ENCODE measurements at regions not wholly inside any gene's neighbourhood (a gene's known extent, or its start where the extent isn't known, plus 50 kb on each side); places are given as distances from the start of the nearest gene placed in this dataset.

DNA sequence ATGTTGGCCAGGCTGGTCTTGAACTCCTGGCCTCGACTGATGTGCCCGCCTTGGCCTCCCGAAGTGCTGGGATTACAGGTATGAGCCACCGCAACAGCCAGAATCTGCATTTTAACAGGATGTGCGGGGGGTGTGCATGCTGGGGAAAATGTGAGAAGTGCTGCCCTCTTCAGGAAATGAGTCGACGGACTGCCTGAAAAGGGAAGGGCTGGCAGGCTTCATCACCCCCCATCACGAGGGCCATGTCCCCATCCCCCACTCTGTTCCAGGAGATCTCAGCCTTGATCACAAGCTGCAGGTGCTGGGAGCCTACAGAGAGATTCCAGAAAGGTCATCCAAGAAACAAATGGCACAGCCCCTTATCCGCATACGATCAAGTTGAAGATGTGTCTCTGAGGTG, 195.3 kb upstream of the RPL38 start:
- DNase-seq (ENCODE audit: low read depth): no peak
- TF ChIP-seq, protein P1, sequence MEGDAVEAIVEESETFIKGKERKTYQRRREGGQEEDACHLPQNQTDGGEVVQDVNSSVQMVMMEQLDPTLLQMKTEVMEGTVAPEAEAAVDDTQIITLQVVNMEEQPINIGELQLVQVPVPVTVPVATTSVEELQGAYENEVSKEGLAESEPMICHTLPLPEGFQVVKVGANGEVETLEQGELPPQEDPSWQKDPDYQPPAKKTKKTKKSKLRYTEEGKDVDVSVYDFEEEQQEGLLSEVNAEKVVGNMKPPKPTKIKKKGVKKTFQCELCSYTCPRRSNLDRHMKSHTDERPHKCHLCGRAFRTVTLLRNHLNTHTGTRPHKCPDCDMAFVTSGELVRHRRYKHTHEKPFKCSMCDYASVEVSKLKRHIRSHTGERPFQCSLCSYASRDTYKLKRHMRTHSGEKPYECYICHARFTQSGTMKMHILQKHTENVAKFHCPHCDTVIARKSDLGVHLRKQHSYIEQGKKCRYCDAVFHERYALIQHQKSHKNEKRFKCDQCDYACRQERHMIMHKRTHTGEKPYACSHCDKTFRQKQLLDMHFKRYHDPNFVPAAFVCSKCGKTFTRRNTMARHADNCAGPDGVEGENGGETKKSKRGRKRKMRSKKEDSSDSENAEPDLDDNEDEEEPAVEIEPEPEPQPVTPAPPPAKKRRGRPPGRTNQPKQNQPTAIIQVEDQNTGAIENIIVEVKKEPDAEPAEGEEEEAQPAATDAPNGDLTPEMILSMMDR (IDR thresholded peaks at IDR 0.05; ENCODE audit: insufficient read depth, low read depth, low read length): peak; percentile 8
- H3K4me3 ChIP-seq (ENCODE audit: low read depth, low read length): no peak overlapping the region

- H3K4me3 ChIP-seq (ENCODE audit: low read depth, low read length): no peak overlapping the region
- TF ChIP-seq, protein P1 (IDR thresholded peaks at IDR 0.05; ENCODE audit: insufficient read depth, low read depth, low read length): no peak
- no peak for DNase-seq (ENCODE audit: low read depth)
These were observed 194.3 kb upstream of the RPL38 start for GRCh38 chr17:74009056-74009625.

DNA sequence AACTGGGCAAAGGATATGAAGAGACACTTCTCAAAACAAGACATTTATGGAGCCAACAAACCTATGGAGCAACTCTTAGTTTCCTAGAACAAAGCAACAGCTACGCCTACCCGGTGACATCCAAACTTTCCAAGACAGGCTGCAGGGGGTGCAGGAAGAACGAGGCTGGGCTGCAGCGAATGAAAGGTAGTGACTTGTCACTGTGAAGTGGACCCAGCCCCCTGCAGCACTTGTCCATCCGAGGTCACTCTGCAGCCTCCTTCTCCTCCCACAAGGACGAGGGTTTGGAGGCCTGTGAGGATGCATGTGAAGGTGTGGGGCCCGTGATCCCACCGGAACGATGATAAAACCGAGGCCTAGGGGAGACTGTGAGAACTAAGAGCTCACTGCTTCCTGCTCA, 192.6 kb upstream of the RPL38 start:
- DNase-seq (ENCODE audit: low read depth): no peak
- no peak overlapping the region for H3K4me3 ChIP-seq (ENCODE audit: low read depth, low read length)
- TF ChIP-seq, protein P1 (IDR thresholded peaks at IDR 0.05; ENCODE audit: insufficient read depth, low read depth, low read length): no peak

GRCh38 chr17:74011966-74012365, 191.5 kb upstream of the RPL38 start:
- TF ChIP-seq, protein P1 (IDR thresholded peaks at IDR 0.05; ENCODE audit: insufficient read depth, low read depth, low read length): no peak
- no peak overlapping the region for H3K4me3 ChIP-seq (ENCODE audit: low read depth, low read length)
- DNase-seq (ENCODE audit: low read depth): no peak

DNA sequence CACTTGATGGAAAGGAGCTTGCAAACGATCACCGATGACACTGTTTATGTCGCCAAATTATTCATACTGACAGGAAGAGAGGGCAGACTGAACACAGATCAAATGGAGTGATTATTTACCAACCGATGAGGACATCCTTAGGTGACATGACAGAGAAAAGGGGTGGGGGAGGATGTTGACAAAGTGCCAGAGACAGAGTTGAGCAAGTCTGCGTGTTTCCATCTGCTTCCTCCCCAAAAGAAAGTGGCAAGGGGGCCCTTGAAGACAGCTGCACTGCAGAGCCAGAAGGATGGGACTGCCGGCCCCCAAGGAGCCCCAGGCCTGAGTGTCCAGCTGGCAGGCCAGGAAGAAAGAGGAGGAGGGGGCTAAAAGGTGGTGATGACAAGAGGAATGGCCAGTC, 191.0 kb upstream of the RPL38 start:
- TF ChIP-seq, protein P1 (IDR thresholded peaks at IDR 0.05; ENCODE audit: insufficient read depth, low read depth, low read length): no peak
- no peak overlapping the region for H3K4me3 ChIP-seq (ENCODE audit: low read depth, low read length)
- no peak for DNase-seq (ENCODE audit: low read depth)

DNA sequence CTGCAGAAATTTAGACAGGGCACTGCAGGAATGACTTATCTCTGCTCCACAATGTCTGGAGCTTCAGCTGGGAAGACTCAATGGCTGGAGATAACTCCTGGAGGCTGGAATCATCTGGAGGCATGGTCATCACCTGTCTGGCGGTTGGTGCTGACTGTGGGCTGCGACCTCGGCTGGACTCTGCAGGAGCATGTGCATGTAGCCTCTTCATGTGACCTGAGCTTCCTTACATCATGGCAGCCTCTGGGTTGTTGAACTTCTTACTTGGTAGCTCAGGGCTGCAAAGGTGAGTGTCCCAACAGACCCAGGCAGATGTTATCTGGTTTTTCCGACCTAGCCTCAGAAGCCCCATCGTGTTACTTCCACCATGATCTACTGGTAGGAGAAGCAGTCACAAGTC, 188.2 kb upstream of the RPL38 start:
- no peak overlapping the region for H3K4me3 ChIP-seq (ENCODE audit: low read depth, low read length)
- no peak for DNase-seq (ENCODE audit: low read depth)
- TF ChIP-seq, protein P1 (IDR thresholded peaks at IDR 0.05; ENCODE audit: insufficient read depth, low read depth, low read length): no peak

- TF ChIP-seq, protein P1 (IDR thresholded peaks at IDR 0.05; ENCODE audit: insufficient read depth, low read depth, low read length): no peak
- no peak for DNase-seq (ENCODE audit: low read depth)
- no peak overlapping the region for H3K4me3 ChIP-seq (ENCODE audit: low read depth, low read length)
These were observed 187.5 kb upstream of the RPL38 start for GRCh38 chr17:74015990-74016389.
